ENCODE measurements at regions not wholly inside any gene's neighbourhood (a gene's known extent, or its start where the extent isn't known, plus 50 kb on each side); places are given as distances from the start of the nearest gene placed in this dataset.

- TF ChIP-seq CTCF (conservative IDR thresholded peaks at IDR 0.05) = no peak
Measured at GRCh38 chr9:108021096-108021710, 531.6 kb upstream of the KLF4 start.

GRCh38 chr9:108019821-108020220, 530.3 kb upstream of the KLF4 start:
- no peak overlapping the region for H3K27ac ChIP-seq
- TF ChIP-seq CTCF (conservative IDR thresholded peaks at IDR 0.05) = no peak

More at GRCh38 chr9:108021096-108021710, 531.6 kb upstream of the KLF4 start:
- no peak overlapping the region for H3K27ac ChIP-seq

GRCh38 chr9:108017671-108018070, 528.1 kb upstream of the KLF4 start:
- no peak for TF ChIP-seq CTCF (conservative IDR thresholded peaks at IDR 0.05)
- H3K27ac ChIP-seq = no peak overlapping the region

- no peak overlapping the region for H3K27ac ChIP-seq
- no peak for TF ChIP-seq CTCF (conservative IDR thresholded peaks at IDR 0.05)
Measured at GRCh38 chr9:108016446-108016845, 526.9 kb upstream of the KLF4 start.

GRCh38 chr9:108015690-108016089, 526.1 kb upstream of the KLF4 start:
- no peak for TF ChIP-seq CTCF (conservative IDR thresholded peaks at IDR 0.05)
- no peak overlapping the region for H3K27ac ChIP-seq

- no peak for TF ChIP-seq CTCF (conservative IDR thresholded peaks at IDR 0.05)
- no peak overlapping the region for H3K27ac ChIP-seq
Measured at GRCh38 chr9:108014353-108014752, 524.8 kb upstream of the KLF4 start.

- H3K27ac ChIP-seq = no peak overlapping the region
- TF ChIP-seq CTCF (conservative IDR thresholded peaks at IDR 0.05) = no peak
Measured at GRCh38 chr9:108012886-108013665, 523.5 kb upstream of the KLF4 start.
